Stimulated activated effector memory CD8-positive, alpha-beta T cell treated with anti-CD3 and anti-CD28 coated beads, Interleukin-12 subunit alpha, Interleukin-12 subunit beta, amount 100 ng/mL, for 72 hours (primary cell): ENCODE measurements at regions not wholly inside any gene's neighbourhood (a gene's known extent, or its start where the extent isn't known, plus 50 kb on each side); places are given as distances from the start of the nearest gene placed in this dataset.

Source experiments
- ATAC-seq: fragments of 150-1000 bp; cut with Tn5 transposase; 2 replicates; pipeline ENCODE4 v1.10.0; 2021
- DNase-seq, 2 donors: peaks; one replicate each; pipeline ENCODE4 v3.0.0; 2021 to 2022; ENCODE audit warnings: low spot score in 2 of 2
- H3K27ac Mint-ChIP-seq: one replicate; pipeline ENCODE4 v1.8.0; 2022; ENCODE audit warnings: mild to moderate bottlenecking, mixed read lengths
- H3K36me3 Mint-ChIP-seq: one replicate; pipeline ENCODE4 v1.8.0; 2022; ENCODE audit warnings: mild to moderate bottlenecking, mixed read lengths
- H3K4me1 Mint-ChIP-seq: one replicate; pipeline ENCODE4 v1.8.0; 2022; ENCODE audit warnings: mixed read lengths
- H3K4me3 Mint-ChIP-seq: one replicate; pipeline ENCODE4 v1.8.0; 2022; ENCODE audit warnings: mild to moderate bottlenecking, mixed read lengths
- H3K9me3 Mint-ChIP-seq: one replicate; pipeline ENCODE4 v1.8.0; 2022; ENCODE audit warnings: mixed read lengths

- Mint-ChIP-seq H3K4me1 (no peaks in the 10 kb centered on the region), H3K36me3 (no peaks in the 10 kb centered on the region), H3K9me3 (no peaks in the 10 kb centered on the region)
These were observed 1544.6 kb upstream of the B3GALT2 start for GRCh38 chr1:194731025-194731424.

GRCh38 chr1:194730304-194730703, 1543.9 kb upstream of the B3GALT2 start:
- DNase-seq (no peak), ATAC-seq (no peak)
- Mint-ChIP-seq H3K4me3 (no peak overlapping the region), H3K4me1 (no peaks in the 10 kb centered on the region), H3K36me3 (no peaks in the 10 kb centered on the region), H3K9me3 (no peaks in the 10 kb centered on the region), H3K27ac (no peak overlapping the region)

More at GRCh38 chr1:194731025-194731424, 1544.6 kb upstream of the B3GALT2 start:
- ATAC-seq, result no peak
- no peak for DNase-seq
- Mint-ChIP-seq H3K4me3 (no peak overlapping the region), H3K27ac (no peak overlapping the region)

- DNase-seq, result no peak
- H3K4me1 Mint-ChIP-seq, result no peaks in the 10 kb centered on the region
- no peaks in the 10 kb centered on the region for H3K9me3 Mint-ChIP-seq
- no peak overlapping the region for H3K4me3 Mint-ChIP-seq
- H3K36me3 Mint-ChIP-seq, result no peaks in the 10 kb centered on the region
- no peak overlapping the region for H3K27ac Mint-ChIP-seq
- no peak for ATAC-seq
These were observed 1536.7 kb upstream of the B3GALT2 start for GRCh38 chr1:194723067-194723466.

- ATAC-seq, result no peak
- Mint-ChIP-seq H3K36me3 (no peaks in the 10 kb centered on the region), H3K27ac (no peak overlapping the region), H3K9me3 (no peaks in the 10 kb centered on the region), H3K4me3 (no peak overlapping the region), H3K4me1 (no peaks in the 10 kb centered on the region)
- no peak for DNase-seq
These were observed 1531.5 kb upstream of the B3GALT2 start for GRCh38 chr1:194717941-194718340.

GRCh38 chr1:194717334-194717733, 1530.9 kb upstream of the B3GALT2 start:
- Mint-ChIP-seq H3K9me3 (no peaks in the 10 kb centered on the region), H3K27ac (no peak overlapping the region), H3K4me1 (no peaks in the 10 kb centered on the region), H3K4me3 (no peak overlapping the region), H3K36me3 (no peaks in the 10 kb centered on the region)
- ATAC-seq (no peak), DNase-seq (no peak)

GRCh38 chr1:194710671-194711070, 1524.3 kb upstream of the B3GALT2 start:
- no peak for DNase-seq
- H3K4me1 Mint-ChIP-seq, result no peaks in the 10 kb centered on the region
- no peak for ATAC-seq
- no peak overlapping the region for H3K27ac Mint-ChIP-seq
- H3K9me3 Mint-ChIP-seq, result no peaks in the 10 kb centered on the region
- H3K36me3 Mint-ChIP-seq, result no peaks in the 10 kb centered on the region
- no peak overlapping the region for H3K4me3 Mint-ChIP-seq

- Mint-ChIP-seq H3K27ac (no peak overlapping the region), H3K4me1 (no peaks in the 10 kb centered on the region), H3K36me3 (no peaks in the 10 kb centered on the region), H3K4me3 (no peak overlapping the region), H3K9me3 (no peaks in the 10 kb centered on the region)
- DNase-seq (no peak), ATAC-seq (no peak)
These were observed 1523.0 kb upstream of the B3GALT2 start for GRCh38 chr1:194709439-194709838.

GRCh38 chr1:194707074-194707473, 1520.7 kb upstream of the B3GALT2 start:
- Mint-ChIP-seq H3K36me3 (no peaks in the 10 kb centered on the region), H3K4me3 (no peak overlapping the region), H3K27ac (no peak overlapping the region), H3K9me3 (no peaks in the 10 kb centered on the region), H3K4me1 (no peaks in the 10 kb centered on the region)
- ATAC-seq (no peak), DNase-seq (no peak)

- no peaks in the 10 kb centered on the region for H3K9me3 Mint-ChIP-seq
- no peak overlapping the region for H3K27ac Mint-ChIP-seq
- ATAC-seq, result peak; percentile 34
These were observed 1518.9 kb upstream of the B3GALT2 start for GRCh38 chr1:194705123-194705854.

GRCh38 chr1:194698908-194699318, 1512.5 kb upstream of the B3GALT2 start:
- no peak overlapping the region for H3K4me3 Mint-ChIP-seq
- no peaks in the 10 kb centered on the region for H3K36me3 Mint-ChIP-seq
- ATAC-seq (no peak), DNase-seq (no peak)
- no peak overlapping the region for H3K27ac Mint-ChIP-seq
- H3K9me3 Mint-ChIP-seq, result peaks cover 3% of the 10 kb centered on the region
- no peaks in the 10 kb centered on the region for H3K4me1 Mint-ChIP-seq

More at GRCh38 chr1:194705123-194705854, 1518.9 kb upstream of the B3GALT2 start:
- Mint-ChIP-seq H3K36me3 (no peaks in the 10 kb centered on the region), H3K4me3 (no peak overlapping the region), H3K4me1 (no peaks in the 10 kb centered on the region)
- no peak for DNase-seq

- Mint-ChIP-seq H3K4me3 (no peak overlapping the region), H3K27ac (no peak overlapping the region), H3K9me3 (peaks cover 1% of the 10 kb centered on the region), H3K36me3 (no peaks in the 10 kb centered on the region), H3K4me1 (no peaks in the 10 kb centered on the region)
- DNase-seq, result no peak
- ATAC-seq, result no peak
These were observed 1506.8 kb upstream of the B3GALT2 start for GRCh38 chr1:194693244-194693643.

- DNase-seq, result no peak
- Mint-ChIP-seq H3K9me3 (no peaks in the 10 kb centered on the region), H3K27ac (no peak overlapping the region), H3K4me3 (no peak overlapping the region), H3K4me1 (no peaks in the 10 kb centered on the region), H3K36me3 (no peaks in the 10 kb centered on the region)
- no peak for ATAC-seq
These were observed 1498.2 kb upstream of the B3GALT2 start for GRCh38 chr1:194684636-194685035.

GRCh38 chr1:194658090-194658439, 1471.7 kb upstream of the B3GALT2 start:
- Mint-ChIP-seq H3K27ac (no peak overlapping the region), H3K36me3 (no peaks in the 10 kb centered on the region), H3K4me3 (no peak overlapping the region), H3K9me3 (peaks cover 3% of the 10 kb centered on the region), H3K4me1 (no peaks in the 10 kb centered on the region)
- DNase-seq (no peak), ATAC-seq (peak; percentile 63)

GRCh38 chr1:194654956-194655355, 1468.5 kb upstream of the B3GALT2 start:
- Mint-ChIP-seq H3K9me3 (no peaks in the 10 kb centered on the region), H3K36me3 (no peaks in the 10 kb centered on the region), H3K27ac (no peak overlapping the region), H3K4me1 (no peaks in the 10 kb centered on the region), H3K4me3 (no peak overlapping the region)
- ATAC-seq (no peak), DNase-seq (no peak)

GRCh38 chr1:194653385-194653784, 1467.0 kb upstream of the B3GALT2 start:
- ATAC-seq, result no peak
- Mint-ChIP-seq H3K36me3 (no peaks in the 10 kb centered on the region), H3K4me1 (no peaks in the 10 kb centered on the region), H3K9me3 (no peaks in the 10 kb centered on the region), H3K27ac (no peak overlapping the region), H3K4me3 (no peak overlapping the region)
- DNase-seq, result no peak

- H3K4me1 Mint-ChIP-seq, result no peaks in the 10 kb centered on the region
- no peak for DNase-seq
- ATAC-seq, result no peak
- no peak overlapping the region for H3K4me3 Mint-ChIP-seq
- H3K27ac Mint-ChIP-seq, result no peak overlapping the region
- H3K36me3 Mint-ChIP-seq, result no peaks in the 10 kb centered on the region
- H3K9me3 Mint-ChIP-seq, result no peaks in the 10 kb centered on the region
These were observed 1460.7 kb upstream of the B3GALT2 start for GRCh38 chr1:194647118-194647517.

GRCh38 chr1:194644528-194644927, 1458.1 kb upstream of the B3GALT2 start:
- no peak for DNase-seq
- peak; percentile 65 for ATAC-seq
- Mint-ChIP-seq H3K36me3 (no peaks in the 10 kb centered on the region), H3K4me1 (no peaks in the 10 kb centered on the region), H3K9me3 (peaks cover 3% of the 10 kb centered on the region), H3K4me3 (no peak overlapping the region), H3K27ac (no peak overlapping the region)
